Vagina (tissue), 2 donors: ENCODE measurements at regions not wholly inside any gene's neighbourhood (a gene's known extent, or its start where the extent isn't known, plus 50 kb on each side); places are given as distances from the start of the nearest gene placed in this dataset.

Experiments used
- DNase-seq, 2 donors: peaks; one replicate each; pipeline ENCODE4 v3.0.0-alpha.2; 2017; ENCODE audit errors: extremely low spot score in 2 of 2
- H3K27ac ChIP-seq: fragments of 200-600 bp; sonication (generic); one replicate; pipeline ENCODE4 v1.5.1; 2019
- H3K27me3 ChIP-seq: fragments of 200-600 bp; sonication (generic); one replicate; pipeline ENCODE4 v1.5.1; 2019
- H3K36me3 ChIP-seq, 2 donors: fragments of 200-600 bp; sonication (generic); one replicate each; pipeline ENCODE4 v1.5.1; 2017 to 2019
- H3K4me1 ChIP-seq: fragments of 200-600 bp; sonication (generic); one replicate; pipeline ENCODE4 v1.5.1; 2019
- H3K4me3 ChIP-seq, 2 donors: fragments of 200-600 bp; sonication (generic); 1 replicate in 1 of 2; 2 replicates in 1 of 2; pipeline ENCODE4 v1.5.1; 2016 to 2019
- H3K9me3 ChIP-seq: fragments of 200-600 bp; sonication (generic); one replicate; pipeline ENCODE4 v1.5.1; 2019
- CTCF ChIP-seq, 3 experiments: fragments of 450-650 bp in 2 of 3; fragments of 200-600 bp in 1 of 3; sonication (generic) in 1 of 3; IDR thresholded peaks; one replicate each; pipeline ENCODE4 v1.5.1; 2017 to 2019; ENCODE audit warnings: antibody characterized with exemption in 3 of 3, mild to moderate bottlenecking in 2 of 3, moderate library complexity in 2 of 3
- POLR2A ChIP-seq, 2 donors: fragments of 450-650 bp; IDR thresholded peaks; one replicate each; pipeline ENCODE4 v1.6.1; 2017; ENCODE audit warnings: antibody characterized with exemption in 2 of 2, mild to moderate bottlenecking in 2 of 2, moderate library complexity in 2 of 2
- POLR2AphosphoS5 ChIP-seq, 2 donors: sonication (generic); formaldehyde crosslinking; IDR thresholded peaks; one replicate each; pipeline ENCODE4 v1.9.0; 2017; ENCODE audit warnings: antibody characterized with exemption in 2 of 2, mild to moderate bottlenecking in 2 of 2, low read depth in 1 of 2; ENCODE audit not compliant: insufficient read depth in 1 of 2
- intact Hi-C: fragments of 100-400 bp; cut with DNase I; formaldehyde crosslinking; loops from one replicate; pipeline ENCODE4 v1.15.1; 2023

- H3K9me3 ChIP-seq: no peaks in the 10 kb centered on the region
- H3K27me3 ChIP-seq: no peaks in the 10 kb centered on the region
- no peak for TF ChIP-seq CTCF (IDR thresholded peaks at IDR 0.05)
- no peak for TF ChIP-seq POLR2A (IDR thresholded peaks at IDR 0.05)
- TF ChIP-seq POLR2AphosphoS5 (IDR thresholded peaks at IDR 0.05; ENCODE audit: insufficient read depth in 1 of 2, low read depth in 1 of 2): no peak
- no peak overlapping the region for H3K4me3 ChIP-seq
- no peaks in the 10 kb centered on the region for H3K36me3 ChIP-seq
- intact Hi-C loops: no loop called here
- no peak overlapping the region for H3K27ac ChIP-seq
- DNase-seq: no peak
- H3K4me1 ChIP-seq: no peaks in the 10 kb centered on the region
Measured at GRCh38 chr14:49339130-49339529, 247.1 kb downstream of the RPS29 start.

GRCh38 chr14:49319810-49320209 is 266.4 kb downstream of the RPS29 start:
- H3K27me3 ChIP-seq: no peaks in the 10 kb centered on the region
- H3K36me3 ChIP-seq: no peaks in the 10 kb centered on the region
- intact Hi-C loops: no loop called here

GRCh38 chr14:49315570-49315969 is 270.6 kb downstream of the RPS29 start:
- no peak for DNase-seq
- intact Hi-C loops: no loop called here
- Histone ChIP-seq H3K4me1 (no peaks in the 10 kb centered on the region), H3K27ac (no peak overlapping the region), H3K27me3 (no peaks in the 10 kb centered on the region), H3K4me3 (no peak overlapping the region), H3K9me3 (no peaks in the 10 kb centered on the region), H3K36me3 (no peaks in the 10 kb centered on the region)
- TF ChIP-seq POLR2AphosphoS5 (IDR thresholded peaks at IDR 0.05; ENCODE audit: insufficient read depth in 1 of 2, low read depth in 1 of 2): no peak
- TF ChIP-seq CTCF (IDR thresholded peaks at IDR 0.05): no peak
- TF ChIP-seq POLR2A (IDR thresholded peaks at IDR 0.05): no peak

More at GRCh38 chr14:49319810-49320209, 266.4 kb downstream of the RPS29 start:
- no peaks in the 10 kb centered on the region for H3K9me3 ChIP-seq
- H3K4me1 ChIP-seq: no peaks in the 10 kb centered on the region
- no peak for DNase-seq
- no peak overlapping the region for H3K27ac ChIP-seq
- no peak for TF ChIP-seq CTCF (IDR thresholded peaks at IDR 0.05)
- TF ChIP-seq POLR2AphosphoS5 (IDR thresholded peaks at IDR 0.05; ENCODE audit: insufficient read depth in 1 of 2, low read depth in 1 of 2): no peak
- no peak for TF ChIP-seq POLR2A (IDR thresholded peaks at IDR 0.05)
- H3K4me3 ChIP-seq: no peak overlapping the region

- H3K36me3 ChIP-seq: no peaks in the 10 kb centered on the region
- H3K27me3 ChIP-seq: no peaks in the 10 kb centered on the region
- no peak for TF ChIP-seq POLR2A (IDR thresholded peaks at IDR 0.05)
- no peak for TF ChIP-seq CTCF (IDR thresholded peaks at IDR 0.05)
- TF ChIP-seq POLR2AphosphoS5 (IDR thresholded peaks at IDR 0.05; ENCODE audit: insufficient read depth in 1 of 2, low read depth in 1 of 2): no peak
- intact Hi-C loops: no loop called here
- H3K4me3 ChIP-seq: no peak overlapping the region
- no peak for DNase-seq
- no peaks in the 10 kb centered on the region for H3K9me3 ChIP-seq
- H3K4me1 ChIP-seq: no peaks in the 10 kb centered on the region
- no peak overlapping the region for H3K27ac ChIP-seq
Measured at GRCh38 chr14:49314737-49315136, 271.4 kb downstream of the RPS29 start.

- no peak for DNase-seq
- no peak for TF ChIP-seq POLR2AphosphoS5 (IDR thresholded peaks at IDR 0.05; ENCODE audit: insufficient read depth in 1 of 2, low read depth in 1 of 2)
- no peak for TF ChIP-seq CTCF (IDR thresholded peaks at IDR 0.05)
- TF ChIP-seq POLR2A (IDR thresholded peaks at IDR 0.05): no peak
- Histone ChIP-seq H3K9me3 (no peaks in the 10 kb centered on the region), H3K27me3 (no peaks in the 10 kb centered on the region), H3K36me3 (no peaks in the 10 kb centered on the region), H3K4me3 (no peak overlapping the region), H3K4me1 (no peaks in the 10 kb centered on the region), H3K27ac (no peak overlapping the region)
- intact Hi-C loops: no loop called here
Measured at GRCh38 chr14:49313108-49313507, 273.1 kb downstream of the RPS29 start.
